ENCODE measurements at regions not wholly inside any gene's neighbourhood (a gene's known extent, or its start where the extent isn't known, plus 50 kb on each side); places are given as distances from the start of the nearest gene placed in this dataset.

DNA sequence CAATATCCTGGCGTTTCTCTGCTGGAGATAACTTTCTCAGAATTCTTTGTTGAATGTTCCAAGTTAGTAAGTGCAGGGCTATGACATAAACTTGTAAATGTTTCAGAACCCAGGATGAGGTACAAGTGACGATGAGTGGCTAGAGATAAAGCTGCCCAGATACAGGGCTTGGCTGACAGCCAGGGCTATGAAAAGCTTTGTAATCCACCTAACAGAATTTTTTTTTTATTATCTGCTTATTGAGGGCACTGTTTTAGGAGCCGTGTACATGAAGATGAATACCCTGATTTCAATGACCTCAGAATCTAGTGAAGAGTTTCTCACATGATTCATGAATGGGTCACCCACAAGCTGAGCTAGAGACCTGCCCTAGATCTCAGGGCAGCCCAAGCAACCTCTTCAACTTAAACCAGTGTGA lies 431.4 kb downstream of the DIPK2A start:
- Histone ChIP-seq H3K79me2 (ENCODE audit: insufficient read depth, low read length) (no peaks in the 10 kb centered on the region), H3K4me2 (ENCODE audit: low read length) (no peak overlapping the region), H3K9ac (ENCODE audit: low read length) (no peak overlapping the region), H4K20me1 (ENCODE audit: insufficient read depth, low read length) (no peaks in the 10 kb centered on the region), H3K27me3 (ENCODE audit: insufficient read depth, low read length) (no peaks in the 10 kb centered on the region), H3K36me3 (ENCODE audit: insufficient read depth, low read length) (no peaks in the 10 kb centered on the region), H3K4me3 (ENCODE audit: insufficient read depth, low read depth, low read length) (no peak overlapping the region), H3K4me1 (ENCODE audit: insufficient read depth, low read length) (no peaks in the 10 kb centered on the region), H2AFZ (ENCODE audit: low read depth, low read length) (no peak overlapping the region), H3K9me3 (ENCODE audit: insufficient read depth, low read depth, low read length) (no peaks in the 10 kb centered on the region), H3K27ac (ENCODE audit: low read depth, low read length) (no peak overlapping the region)
- H3K9me3 Mint-ChIP-seq (ENCODE audit: unreplicated experiment) = no peaks in the 10 kb centered on the region
- H3K4me1 Mint-ChIP-seq (ENCODE audit: low read depth, unreplicated experiment) = peaks cover 7% of the 10 kb centered on the region
- no peak for FAIRE-seq
- no peaks in the 10 kb centered on the region for H3K27me3 Mint-ChIP-seq (ENCODE audit: low read depth, unreplicated experiment)
- no peak overlapping the region for H3K27ac Mint-ChIP-seq (ENCODE audit: unreplicated experiment)
- no peak overlapping the region for H3K4me3 Mint-ChIP-seq (ENCODE audit: unreplicated experiment)
- peak; percentile 2 for DNase-seq (ENCODE audit: low read depth)
- no peaks in the 10 kb centered on the region for H3K36me3 Mint-ChIP-seq (ENCODE audit: low read depth, unreplicated experiment)
- TF ChIP-seq, protein P1, sequence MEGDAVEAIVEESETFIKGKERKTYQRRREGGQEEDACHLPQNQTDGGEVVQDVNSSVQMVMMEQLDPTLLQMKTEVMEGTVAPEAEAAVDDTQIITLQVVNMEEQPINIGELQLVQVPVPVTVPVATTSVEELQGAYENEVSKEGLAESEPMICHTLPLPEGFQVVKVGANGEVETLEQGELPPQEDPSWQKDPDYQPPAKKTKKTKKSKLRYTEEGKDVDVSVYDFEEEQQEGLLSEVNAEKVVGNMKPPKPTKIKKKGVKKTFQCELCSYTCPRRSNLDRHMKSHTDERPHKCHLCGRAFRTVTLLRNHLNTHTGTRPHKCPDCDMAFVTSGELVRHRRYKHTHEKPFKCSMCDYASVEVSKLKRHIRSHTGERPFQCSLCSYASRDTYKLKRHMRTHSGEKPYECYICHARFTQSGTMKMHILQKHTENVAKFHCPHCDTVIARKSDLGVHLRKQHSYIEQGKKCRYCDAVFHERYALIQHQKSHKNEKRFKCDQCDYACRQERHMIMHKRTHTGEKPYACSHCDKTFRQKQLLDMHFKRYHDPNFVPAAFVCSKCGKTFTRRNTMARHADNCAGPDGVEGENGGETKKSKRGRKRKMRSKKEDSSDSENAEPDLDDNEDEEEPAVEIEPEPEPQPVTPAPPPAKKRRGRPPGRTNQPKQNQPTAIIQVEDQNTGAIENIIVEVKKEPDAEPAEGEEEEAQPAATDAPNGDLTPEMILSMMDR (IDR thresholded peaks at IDR 0.05; ENCODE audit: insufficient read depth, low read depth, low read length) = no peak
- no peak for TF ChIP-seq EZH2 (IDR thresholded peaks at IDR 0.05; ENCODE audit: insufficient read depth, low read length)

DNA sequence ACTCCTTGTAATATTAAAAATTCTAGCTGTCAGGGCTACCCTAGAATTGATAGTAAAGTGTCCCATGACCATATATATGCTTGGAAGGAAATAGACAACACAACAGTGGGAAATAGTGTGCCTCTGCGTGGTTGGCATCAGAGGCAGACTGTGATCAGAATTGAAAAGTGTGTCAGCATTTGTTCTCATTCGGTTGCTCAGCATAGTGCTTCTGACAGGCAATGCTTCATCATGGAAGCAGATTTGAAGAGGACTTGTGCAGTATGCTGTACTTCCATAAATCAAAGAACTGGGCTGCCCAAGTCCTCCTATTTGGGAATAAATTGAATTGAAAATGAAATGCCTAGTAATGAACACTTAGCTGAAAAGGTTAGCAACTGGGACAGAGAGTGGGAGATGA lies 435.7 kb downstream of the DIPK2A start:
- Histone ChIP-seq H3K4me3 (ENCODE audit: insufficient read depth, low read depth, low read length) (no peak overlapping the region), H3K4me1 (ENCODE audit: insufficient read depth, low read length) (no peaks in the 10 kb centered on the region), H3K9ac (ENCODE audit: low read length) (no peak overlapping the region), H3K9me3 (ENCODE audit: insufficient read depth, low read depth, low read length) (no peaks in the 10 kb centered on the region), H3K79me2 (ENCODE audit: insufficient read depth, low read length) (no peaks in the 10 kb centered on the region), H3K27me3 (ENCODE audit: insufficient read depth, low read length) (no peaks in the 10 kb centered on the region), H3K4me2 (ENCODE audit: low read length) (no peak overlapping the region), H2AFZ (ENCODE audit: low read depth, low read length) (no peak overlapping the region), H3K27ac (ENCODE audit: low read depth, low read length) (no peak overlapping the region), H3K36me3 (ENCODE audit: insufficient read depth, low read length) (no peaks in the 10 kb centered on the region), H4K20me1 (ENCODE audit: insufficient read depth, low read length) (no peaks in the 10 kb centered on the region)
- Mint-ChIP-seq H3K4me1 (ENCODE audit: low read depth, unreplicated experiment) (peaks cover 7% of the 10 kb centered on the region), H3K4me3 (ENCODE audit: unreplicated experiment) (no peak overlapping the region), H3K27ac (ENCODE audit: unreplicated experiment) (no peak overlapping the region), H3K27me3 (ENCODE audit: low read depth, unreplicated experiment) (no peaks in the 10 kb centered on the region), H3K9me3 (ENCODE audit: unreplicated experiment) (no peaks in the 10 kb centered on the region), H3K36me3 (ENCODE audit: low read depth, unreplicated experiment) (no peaks in the 10 kb centered on the region)
- FAIRE-seq (no peak), DNase-seq (ENCODE audit: low read depth) (no peak)
- TF ChIP-seq EZH2 (IDR thresholded peaks at IDR 0.05; ENCODE audit: insufficient read depth, low read length) = no peak
- TF ChIP-seq, protein P1 (IDR thresholded peaks at IDR 0.05; ENCODE audit: insufficient read depth, low read depth, low read length) = no peak

DNA sequence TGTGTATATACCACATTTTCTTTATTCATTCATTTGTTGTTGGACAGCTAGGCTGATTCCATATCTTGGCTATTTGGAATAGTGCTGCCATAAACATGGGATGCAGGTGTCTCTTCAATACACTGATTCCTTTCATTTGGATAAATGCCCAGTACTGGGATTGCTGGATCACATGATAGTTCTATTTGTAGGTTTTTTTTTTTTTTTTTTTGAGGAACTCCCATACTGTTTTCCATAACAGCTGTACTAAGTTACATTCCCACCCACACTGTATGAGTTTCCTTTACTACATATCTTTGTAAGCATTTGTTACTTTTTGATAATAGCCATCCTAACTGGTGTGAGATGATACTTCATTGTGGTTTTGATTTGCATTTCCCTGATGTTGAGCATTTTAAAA lies 437.7 kb downstream of the DIPK2A start:
- no peak for DNase-seq (ENCODE audit: low read depth)
- TF ChIP-seq, protein P1 (IDR thresholded peaks at IDR 0.05; ENCODE audit: insufficient read depth, low read depth, low read length) = no peak
- no peak for TF ChIP-seq EZH2 (IDR thresholded peaks at IDR 0.05; ENCODE audit: insufficient read depth, low read length)
- Histone ChIP-seq H3K9ac (ENCODE audit: low read length) (no peak overlapping the region), H3K4me1 (ENCODE audit: insufficient read depth, low read length) (no peaks in the 10 kb centered on the region), H3K27ac (ENCODE audit: low read depth, low read length) (no peak overlapping the region), H3K4me2 (ENCODE audit: low read length) (no peak overlapping the region), H3K79me2 (ENCODE audit: insufficient read depth, low read length) (no peaks in the 10 kb centered on the region), H4K20me1 (ENCODE audit: insufficient read depth, low read length) (no peaks in the 10 kb centered on the region), H3K4me3 (ENCODE audit: insufficient read depth, low read depth, low read length) (no peak overlapping the region), H2AFZ (ENCODE audit: low read depth, low read length) (no peak overlapping the region), H3K27me3 (ENCODE audit: insufficient read depth, low read length) (no peaks in the 10 kb centered on the region), H3K36me3 (ENCODE audit: insufficient read depth, low read length) (no peaks in the 10 kb centered on the region), H3K9me3 (ENCODE audit: insufficient read depth, low read depth, low read length) (no peaks in the 10 kb centered on the region)
- Mint-ChIP-seq H3K9me3 (ENCODE audit: unreplicated experiment) (no peaks in the 10 kb centered on the region), H3K27me3 (ENCODE audit: low read depth, unreplicated experiment) (no peaks in the 10 kb centered on the region), H3K4me3 (ENCODE audit: unreplicated experiment) (no peak overlapping the region), H3K4me1 (ENCODE audit: low read depth, unreplicated experiment) (no peaks in the 10 kb centered on the region), H3K27ac (ENCODE audit: unreplicated experiment) (no peak overlapping the region), H3K36me3 (ENCODE audit: low read depth, unreplicated experiment) (no peaks in the 10 kb centered on the region)
- no peak for FAIRE-seq

Measured in astrocyte (in vitro differentiated cells and primary cell).